ENCODE measurements at regions not wholly inside any gene's neighbourhood (a gene's known extent, or its start where the extent isn't known, plus 50 kb on each side); places are given as distances from the start of the nearest gene placed in this dataset.

DNA sequence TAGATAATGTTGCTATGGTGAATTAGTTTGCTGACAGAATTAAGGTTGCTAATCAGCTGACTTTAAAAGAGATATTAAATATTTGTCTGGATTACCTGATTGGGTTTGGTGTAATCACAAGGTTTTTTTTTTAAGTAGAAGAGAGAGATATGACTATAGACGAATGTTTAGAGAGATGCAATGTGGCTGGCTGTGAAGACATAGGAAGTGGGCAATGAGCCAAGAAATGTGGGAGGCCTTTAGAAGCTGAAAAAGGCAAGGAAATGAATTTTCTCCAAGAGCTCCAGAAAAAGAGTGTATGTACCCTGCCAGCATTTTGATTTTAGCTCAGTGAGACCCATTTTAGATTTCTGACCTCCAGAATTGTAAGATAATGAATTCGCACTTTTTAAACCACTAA, 598.3 kb downstream of the PKHD1 start:
- no peak overlapping the region for H3K4me3 ChIP-seq (ENCODE audit: low read depth, low read length)
- POLR2A ChIA-PET: no interaction called here
- no peaks in the 10 kb centered on the region for H3K36me3 ChIP-seq (ENCODE audit: control insufficient read depth in 2 of 2, insufficient read depth in 1 of 2, low read length in 2 of 2)
- no peaks in the 10 kb centered on the region for H3K4me1 ChIP-seq (ENCODE audit: control insufficient read depth, insufficient read depth, low read length)
- H3K9me3 ChIP-seq (ENCODE audit: control insufficient read depth, insufficient read depth, low read depth, low read length): no peaks in the 10 kb centered on the region
- CTCF ChIA-PET: no interaction called here
- no peak overlapping the region for H3K27ac ChIP-seq (ENCODE audit: extremely low read depth, low read depth, low read length)
- TF ChIP-seq ZNF266 (tag by site-specific recombination; IDR thresholded peaks at IDR 0.05; ENCODE audit: low read depth) (no peak), ZNF366 (tag by site-specific recombination; conservative IDR thresholded peaks at IDR 0.05) (no peak), SP7 (tag by site-specific recombination; IDR thresholded peaks at IDR 0.05) (no peak), ZNF24 (tag by site-specific recombination; IDR thresholded peaks at IDR 0.05) (no peak), ZNF423 (tag by site-specific recombination; IDR thresholded peaks at IDR 0.05) (no peak), FEZF1 (tag by site-specific recombination; IDR thresholded peaks at IDR 0.05) (no peak)

DNA sequence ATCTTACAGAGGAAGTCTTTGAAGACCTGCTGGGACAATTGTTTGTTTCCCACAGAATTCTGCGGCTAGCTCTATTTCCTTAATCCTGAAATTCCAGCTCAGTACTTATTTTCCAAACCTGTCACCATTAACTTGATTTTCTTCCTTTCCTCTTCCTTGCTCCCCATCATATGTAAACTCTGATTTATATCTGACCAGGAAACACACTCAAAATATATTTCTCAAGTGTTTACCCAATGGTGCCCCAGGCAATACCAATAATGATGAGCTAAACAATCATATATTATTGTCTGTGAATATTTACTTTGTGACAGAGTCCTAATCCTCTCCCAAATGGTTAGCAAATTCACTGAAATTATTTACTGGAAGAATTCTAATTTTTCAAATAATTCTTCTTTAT, 597.3 kb downstream of the PKHD1 start:
- CTCF ChIA-PET: no interaction called here
- TF ChIP-seq ZNF394 (tag by site-specific recombination; IDR thresholded peaks at IDR 0.05; ENCODE audit: borderline replicate concordance): no peak
- TF ChIP-seq, protein P1, sequence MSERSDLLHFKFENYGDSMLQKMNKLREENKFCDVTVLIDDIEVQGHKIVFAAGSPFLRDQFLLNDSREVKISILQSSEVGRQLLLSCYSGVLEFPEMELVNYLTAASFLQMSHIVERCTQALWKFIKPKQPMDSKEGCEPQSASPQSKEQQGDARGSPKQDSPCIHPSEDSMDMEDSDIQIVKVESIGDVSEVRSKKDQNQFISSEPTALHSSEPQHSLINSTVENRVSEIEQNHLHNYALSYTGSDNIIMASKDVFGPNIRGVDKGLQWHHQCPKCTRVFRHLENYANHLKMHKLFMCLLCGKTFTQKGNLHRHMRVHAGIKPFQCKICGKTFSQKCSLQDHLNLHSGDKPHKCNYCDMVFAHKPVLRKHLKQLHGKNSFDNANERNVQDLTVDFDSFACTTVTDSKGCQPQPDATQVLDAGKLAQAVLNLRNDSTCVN (tag by site-specific recombination; optimal IDR thresholded peaks at IDR 0.05): no peak
- TF ChIP-seq, protein P2, sequence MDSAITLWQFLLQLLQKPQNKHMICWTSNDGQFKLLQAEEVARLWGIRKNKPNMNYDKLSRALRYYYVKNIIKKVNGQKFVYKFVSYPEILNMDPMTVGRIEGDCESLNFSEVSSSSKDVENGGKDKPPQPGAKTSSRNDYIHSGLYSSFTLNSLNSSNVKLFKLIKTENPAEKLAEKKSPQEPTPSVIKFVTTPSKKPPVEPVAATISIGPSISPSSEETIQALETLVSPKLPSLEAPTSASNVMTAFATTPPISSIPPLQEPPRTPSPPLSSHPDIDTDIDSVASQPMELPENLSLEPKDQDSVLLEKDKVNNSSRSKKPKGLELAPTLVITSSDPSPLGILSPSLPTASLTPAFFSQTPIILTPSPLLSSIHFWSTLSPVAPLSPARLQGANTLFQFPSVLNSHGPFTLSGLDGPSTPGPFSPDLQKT (IDR thresholded peaks at IDR 0.05; ENCODE audit: borderline replicate concordance, low read depth, low read length): no peak
- no peak for TF ChIP-seq GLI2 (tag by site-specific recombination; IDR thresholded peaks at IDR 0.05; ENCODE audit: borderline replicate concordance, low read depth)
- no peak for TF ChIP-seq ZNF2 (tag by site-specific recombination; IDR thresholded peaks at IDR 0.05)
- TF ChIP-seq, protein P3, sequence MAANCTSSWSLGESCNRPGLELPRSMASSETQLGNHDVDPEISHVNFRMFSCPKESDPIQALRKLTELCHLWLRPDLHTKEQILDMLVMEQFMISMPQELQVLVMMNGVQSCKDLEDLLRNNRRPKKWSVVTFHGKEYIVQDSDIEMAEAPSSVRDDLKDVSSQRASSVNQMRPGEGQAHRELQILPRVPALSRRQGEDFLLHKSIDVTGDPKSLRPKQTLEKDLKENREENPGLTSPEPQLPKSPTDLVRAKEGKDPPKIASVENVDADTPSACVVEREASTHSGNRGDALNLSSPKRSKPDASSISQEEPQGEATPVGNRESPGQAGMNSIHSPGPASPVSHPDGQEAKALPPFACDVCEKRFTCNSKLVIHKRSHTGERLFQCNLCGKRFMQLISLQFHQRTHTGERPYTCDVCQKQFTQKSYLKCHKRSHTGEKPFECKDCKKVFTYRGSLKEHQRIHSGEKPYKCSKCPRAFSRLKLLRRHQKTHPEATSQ (tag by site-specific recombination; IDR thresholded peaks at IDR 0.05): no peak
- no peak for TF ChIP-seq ZFHX2 (tag by site-specific recombination; conservative IDR thresholded peaks at IDR 0.05)
- TF ChIP-seq ZNF514 (tag by site-specific recombination; IDR thresholded peaks at IDR 0.05): no peak
- TF ChIP-seq, protein P4, sequence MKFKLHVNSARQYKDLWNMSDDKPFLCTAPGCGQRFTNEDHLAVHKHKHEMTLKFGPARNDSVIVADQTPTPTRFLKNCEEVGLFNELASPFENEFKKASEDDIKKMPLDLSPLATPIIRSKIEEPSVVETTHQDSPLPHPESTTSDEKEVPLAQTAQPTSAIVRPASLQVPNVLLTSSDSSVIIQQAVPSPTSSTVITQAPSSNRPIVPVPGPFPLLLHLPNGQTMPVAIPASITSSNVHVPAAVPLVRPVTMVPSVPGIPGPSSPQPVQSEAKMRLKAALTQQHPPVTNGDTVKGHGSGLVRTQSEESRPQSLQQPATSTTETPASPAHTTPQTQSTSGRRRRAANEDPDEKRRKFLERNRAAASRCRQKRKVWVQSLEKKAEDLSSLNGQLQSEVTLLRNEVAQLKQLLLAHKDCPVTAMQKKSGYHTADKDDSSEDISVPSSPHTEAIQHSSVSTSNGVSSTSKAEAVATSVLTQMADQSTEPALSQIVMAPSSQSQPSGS (tag by site-specific recombination; IDR thresholded peaks at IDR 0.05; ENCODE audit: low read depth): no peak
- no peak for TF ChIP-seq BCL11B (tag by site-specific recombination; IDR thresholded peaks at IDR 0.05; ENCODE audit: low read depth)
- no peak for TF ChIP-seq ZNF624 (tag by site-specific recombination; IDR thresholded peaks at IDR 0.05)
- no peak for TF ChIP-seq ZNF548 (tag by site-specific recombination; IDR thresholded peaks at IDR 0.05)
- Histone ChIP-seq H3K36me3 (ENCODE audit: control insufficient read depth in 2 of 2, insufficient read depth in 1 of 2, low read length in 2 of 2) (no peaks in the 10 kb centered on the region), H3K9me3 (ENCODE audit: control insufficient read depth, insufficient read depth, low read depth, low read length) (no peaks in the 10 kb centered on the region), H3K4me1 (ENCODE audit: control insufficient read depth, insufficient read depth, low read length) (no peaks in the 10 kb centered on the region), H3K4me3 (ENCODE audit: low read depth, low read length) (no peak overlapping the region), H3K27ac (ENCODE audit: extremely low read depth, low read depth, low read length) (no peak overlapping the region)
- POLR2A ChIA-PET: no interaction called here

DNA sequence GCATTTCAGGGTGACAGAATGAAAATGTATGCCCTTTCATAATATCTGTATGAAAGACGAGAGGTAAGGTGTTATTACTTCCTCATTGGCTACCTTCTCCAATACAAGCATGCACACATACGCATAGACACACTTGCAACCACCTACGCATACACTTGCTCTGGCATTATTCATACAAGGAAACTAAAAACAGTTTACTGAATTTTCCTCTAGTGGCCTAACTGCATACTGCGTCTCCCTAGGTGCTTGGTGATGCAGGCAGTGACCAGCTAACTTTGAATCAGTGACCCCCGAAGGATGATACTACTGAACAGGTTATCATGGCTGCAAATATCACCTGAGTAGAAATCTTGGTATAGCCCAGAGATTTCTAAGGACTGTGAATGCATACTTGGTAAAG, 593.1 kb downstream of the PKHD1 start:
- Histone ChIP-seq H3K27ac (ENCODE audit: extremely low read depth, low read depth, low read length) (no peak overlapping the region), H3K36me3 (ENCODE audit: control insufficient read depth in 2 of 2, insufficient read depth in 1 of 2, low read length in 2 of 2) (no peaks in the 10 kb centered on the region), H3K9me3 (ENCODE audit: control insufficient read depth, insufficient read depth, low read depth, low read length) (no peaks in the 10 kb centered on the region), H3K4me3 (ENCODE audit: low read depth, low read length) (no peak overlapping the region), H3K4me1 (ENCODE audit: control insufficient read depth, insufficient read depth, low read length) (no peaks in the 10 kb centered on the region)
- ChIA-PET POLR2A (no interaction called here), CTCF (no interaction called here)
- no peak for TF ChIP-seq REPIN1 (tag by site-specific recombination; IDR thresholded peaks at IDR 0.05; ENCODE audit: low read depth)
- TF ChIP-seq, protein P5, sequence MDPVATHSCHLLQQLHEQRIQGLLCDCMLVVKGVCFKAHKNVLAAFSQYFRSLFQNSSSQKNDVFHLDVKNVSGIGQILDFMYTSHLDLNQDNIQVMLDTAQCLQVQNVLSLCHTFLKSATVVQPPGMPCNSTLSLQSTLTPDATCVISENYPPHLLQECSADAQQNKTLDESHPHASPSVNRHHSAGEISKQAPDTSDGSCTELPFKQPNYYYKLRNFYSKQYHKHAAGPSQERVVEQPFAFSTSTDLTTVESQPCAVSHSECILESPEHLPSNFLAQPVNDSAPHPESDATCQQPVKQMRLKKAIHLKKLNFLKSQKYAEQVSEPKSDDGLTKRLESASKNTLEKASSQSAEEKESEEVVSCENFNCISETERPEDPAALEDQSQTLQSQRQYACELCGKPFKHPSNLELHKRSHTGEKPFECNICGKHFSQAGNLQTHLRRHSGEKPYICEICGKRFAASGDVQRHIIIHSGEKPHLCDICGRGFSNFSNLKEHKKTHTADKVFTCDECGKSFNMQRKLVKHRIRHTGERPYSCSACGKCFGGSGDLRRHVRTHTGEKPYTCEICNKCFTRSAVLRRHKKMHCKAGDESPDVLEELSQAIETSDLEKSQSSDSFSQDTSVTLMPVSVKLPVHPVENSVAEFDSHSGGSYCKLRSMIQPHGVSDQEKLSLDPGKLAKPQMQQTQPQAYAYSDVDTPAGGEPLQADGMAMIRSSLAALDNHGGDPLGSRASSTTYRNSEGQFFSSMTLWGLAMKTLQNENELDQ (tag by site-specific recombination; IDR thresholded peaks at IDR 0.05; ENCODE audit: low read depth): no peak
- no peak for TF ChIP-seq ZNF423 (tag by site-specific recombination; IDR thresholded peaks at IDR 0.05)
- TF ChIP-seq, protein P6, sequence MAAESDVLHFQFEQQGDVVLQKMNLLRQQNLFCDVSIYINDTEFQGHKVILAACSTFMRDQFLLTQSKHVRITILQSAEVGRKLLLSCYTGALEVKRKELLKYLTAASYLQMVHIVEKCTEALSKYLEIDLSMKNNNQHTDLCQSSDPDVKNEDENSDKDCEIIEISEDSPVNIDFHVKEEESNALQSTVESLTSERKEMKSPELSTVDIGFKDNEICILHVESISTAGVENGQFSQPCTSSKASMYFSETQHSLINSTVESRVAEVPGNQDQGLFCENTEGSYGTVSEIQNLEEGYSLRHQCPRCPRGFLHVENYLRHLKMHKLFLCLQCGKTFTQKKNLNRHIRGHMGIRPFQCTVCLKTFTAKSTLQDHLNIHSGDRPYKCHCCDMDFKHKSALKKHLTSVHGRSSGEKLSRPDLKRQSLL (tag by site-specific recombination; IDR thresholded peaks at IDR 0.05): no peak
- no peak for TF ChIP-seq ZNF530 (tag by site-specific recombination; IDR thresholded peaks at IDR 0.05; ENCODE audit: low read depth)

All from HEK293 (cell line).